Omental fat pad (tissue), 3 donors: ENCODE measurements at regions not wholly inside any gene's neighbourhood (a gene's known extent, or its start where the extent isn't known, plus 50 kb on each side); places are given as distances from the start of the nearest gene placed in this dataset.

Source experiments
- ATAC-seq: fragments of 150-250 bp; one replicate; pipeline ENCODE4 v1.9.1; 2016; ENCODE audit warnings: mild to moderate bottlenecking, moderate library complexity; ENCODE audit not compliant: low FRiP score
- DNase-seq: peaks from one replicate; pipeline ENCODE4 v3.0.0-alpha.2; 2019; ENCODE audit warnings: low spot score
- TF ChIP-seq, protein P1 (sequence below), 3 donors: fragments of 450-650 bp; IDR thresholded peaks; one replicate each; pipeline ENCODE4 v1.5.1; 2016 to 2017; ENCODE audit warnings: antibody characterized with exemption in 3 of 3, mild to moderate bottlenecking in 3 of 3, moderate library complexity in 2 of 3

- DNase-seq: no peak
- no peak for ATAC-seq
- TF ChIP-seq, protein P1, sequence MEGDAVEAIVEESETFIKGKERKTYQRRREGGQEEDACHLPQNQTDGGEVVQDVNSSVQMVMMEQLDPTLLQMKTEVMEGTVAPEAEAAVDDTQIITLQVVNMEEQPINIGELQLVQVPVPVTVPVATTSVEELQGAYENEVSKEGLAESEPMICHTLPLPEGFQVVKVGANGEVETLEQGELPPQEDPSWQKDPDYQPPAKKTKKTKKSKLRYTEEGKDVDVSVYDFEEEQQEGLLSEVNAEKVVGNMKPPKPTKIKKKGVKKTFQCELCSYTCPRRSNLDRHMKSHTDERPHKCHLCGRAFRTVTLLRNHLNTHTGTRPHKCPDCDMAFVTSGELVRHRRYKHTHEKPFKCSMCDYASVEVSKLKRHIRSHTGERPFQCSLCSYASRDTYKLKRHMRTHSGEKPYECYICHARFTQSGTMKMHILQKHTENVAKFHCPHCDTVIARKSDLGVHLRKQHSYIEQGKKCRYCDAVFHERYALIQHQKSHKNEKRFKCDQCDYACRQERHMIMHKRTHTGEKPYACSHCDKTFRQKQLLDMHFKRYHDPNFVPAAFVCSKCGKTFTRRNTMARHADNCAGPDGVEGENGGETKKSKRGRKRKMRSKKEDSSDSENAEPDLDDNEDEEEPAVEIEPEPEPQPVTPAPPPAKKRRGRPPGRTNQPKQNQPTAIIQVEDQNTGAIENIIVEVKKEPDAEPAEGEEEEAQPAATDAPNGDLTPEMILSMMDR (IDR thresholded peaks at IDR 0.05): no peak
Observed at GRCh38 chr7:37518266-37518665, 69.6 kb upstream of the ELMO1 start.

GRCh38 chr7:37524056-37524455 lies 75.4 kb upstream of the ELMO1 start:
- TF ChIP-seq, protein P1 (IDR thresholded peaks at IDR 0.05): no peak
- ATAC-seq: no peak
- DNase-seq: no peak

GRCh38 chr7:37524797-37525196 lies 76.1 kb upstream of the ELMO1 start:
- TF ChIP-seq, protein P1 (IDR thresholded peaks at IDR 0.05): no peak
- DNase-seq: no peak
- ATAC-seq: no peak

DNA sequence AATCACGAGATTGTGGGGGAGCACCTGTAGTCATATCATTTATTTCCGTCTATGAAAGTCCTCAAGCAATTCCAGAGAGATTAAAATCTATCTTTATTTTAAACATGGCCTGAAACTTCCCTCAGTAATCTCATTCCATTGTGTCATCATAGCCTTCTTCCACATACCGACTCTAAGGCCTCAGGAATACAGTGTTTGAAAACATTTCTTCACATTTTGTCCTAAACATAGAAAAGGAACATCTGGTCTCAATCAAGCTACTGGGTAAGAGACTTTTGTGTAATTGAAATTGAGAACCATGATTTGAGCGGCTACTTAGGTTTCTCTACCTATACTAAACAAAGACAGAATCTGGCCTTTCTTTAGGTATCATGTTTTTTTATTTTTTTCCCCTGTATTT lies 78.0 kb upstream of the ELMO1 start:
- no peak for ATAC-seq

GRCh38 chr7:37527109-37527508 lies 78.4 kb upstream of the ELMO1 start:
- ATAC-seq: no peak
- TF ChIP-seq, protein P1 (IDR thresholded peaks at IDR 0.05): no peak
- DNase-seq: no peak

More for the DNA sequence above, 78.0 kb upstream of the ELMO1 start:
- DNase-seq: no peak
- TF ChIP-seq, protein P1 (IDR thresholded peaks at IDR 0.05): no peak

DNA sequence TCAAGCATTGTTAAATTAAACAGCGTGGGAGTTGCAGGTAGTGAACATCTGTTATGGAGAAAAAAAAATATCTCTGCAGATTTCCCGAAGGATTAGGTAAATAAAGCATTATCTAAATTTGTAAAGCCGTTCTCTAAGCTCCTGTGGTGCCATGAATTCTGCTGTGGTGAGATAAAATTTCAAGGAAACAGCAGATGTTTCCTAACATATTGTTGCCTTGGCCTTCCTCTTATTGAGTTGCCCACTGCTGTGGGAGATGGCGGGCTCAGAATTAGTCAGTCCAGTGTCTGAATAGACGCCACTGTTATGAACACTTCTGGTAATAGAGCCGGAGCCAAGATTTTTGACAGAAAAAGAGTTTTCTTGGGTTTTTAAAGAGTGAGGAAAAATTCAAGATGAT lies 82.6 kb upstream of the ELMO1 start:
- no peak for ATAC-seq
- TF ChIP-seq, protein P1 (IDR thresholded peaks at IDR 0.05): no peak
- no peak for DNase-seq

DNA sequence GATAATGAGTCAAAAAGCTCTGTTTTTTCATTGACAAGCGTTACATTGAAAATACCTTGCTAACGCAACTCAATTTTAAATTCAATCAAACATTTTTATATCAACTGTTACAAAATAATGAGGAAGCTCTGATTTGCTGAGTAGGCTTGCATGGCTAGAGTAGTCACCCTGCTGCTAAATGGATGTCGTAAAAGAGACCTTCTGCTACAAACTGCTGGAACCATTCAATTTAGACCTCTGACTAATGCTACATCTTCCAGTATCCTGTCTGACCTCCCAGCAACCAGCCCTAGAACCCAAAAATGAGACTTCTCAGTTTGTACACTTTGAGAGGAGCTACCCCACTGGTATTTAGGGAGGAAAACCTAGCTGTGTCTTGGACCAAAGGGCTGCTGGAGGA lies 84.0 kb upstream of the ELMO1 start:
- DNase-seq (no peak), ATAC-seq (no peak)

More for the DNA sequence above, 84.0 kb upstream of the ELMO1 start:
- TF ChIP-seq, protein P1 (IDR thresholded peaks at IDR 0.05): no peak
